Gastrocnemius medialis (tissue), 4 donors: ENCODE measurements at regions not wholly inside any gene's neighbourhood (a gene's known extent, or its start where the extent isn't known, plus 50 kb on each side); places are given as distances from the start of the nearest gene placed in this dataset.

Experiments used
- ATAC-seq, 2 donors: fragments of 150-250 bp; one replicate each; pipeline ENCODE4 v1.9.1; 2016
- DNase-seq, 2 donors: peaks; one replicate each; pipeline ENCODE4 v3.0.0-alpha.2; 2019
- H3K27ac ChIP-seq, 4 donors: fragments of 200-600 bp; sonication (generic); 1 replicate in 1 of 4; 2 replicates in 3 of 4; pipeline ENCODE4 v1.5.1; 2016 to 2018; ENCODE audit warnings: mild to moderate bottlenecking in 2 of 4, moderate library complexity in 1 of 4
- H3K27me3 ChIP-seq, 3 donors: fragments of 200-600 bp; sonication (generic) in 2 of 3; 1 replicate in 1 of 3; 2 replicates in 2 of 3; pipeline versions ENCODE4 v1.5.1 to v1.6.0; 2016 to 2019; ENCODE audit warnings: mild to moderate bottlenecking in 1 of 3, moderate library complexity in 1 of 3
- H3K36me3 ChIP-seq, 2 donors: fragments of 200-600 bp; sonication (generic) in 1 of 2; one replicate each; pipeline ENCODE4 v1.5.1; 2017 to 2018
- H3K4me1 ChIP-seq, 2 donors: fragments of 200-600 bp; sonication (generic) in 1 of 2; one replicate each; pipeline ENCODE4 v1.5.1; 2016 to 2017; ENCODE audit warnings: mild to moderate bottlenecking in 2 of 2
- H3K4me3 ChIP-seq, 4 donors: fragments of 200-600 bp; sonication (generic) in 3 of 4; 1 replicate in 1 of 4; 2 replicates in 3 of 4; pipeline ENCODE4 v1.5.1; 2016 to 2019; ENCODE audit warnings: mild to moderate bottlenecking in 2 of 4
- H3K9me3 ChIP-seq, 3 donors: fragments of 200-600 bp; sonication (generic) in 2 of 3; 1 replicate in 1 of 3; 2 replicates in 2 of 3; pipeline ENCODE4 v1.5.1; 2016 to 2019
- CTCF ChIP-seq, 5 experiments: fragments of 450-650 bp in 3 of 5; fragments of 200-600 bp in 2 of 5; sonication (generic) in 2 of 5; IDR thresholded peaks in 4 of 5; conservative IDR thresholded peaks in 1 of 5; 1 replicate in 4 of 5; 2 replicates in 1 of 5; pipeline ENCODE4 v1.5.1; 2016 to 2019; ENCODE audit warnings: antibody characterized with exemption in 5 of 5, mild to moderate bottlenecking in 3 of 5, moderate library complexity in 3 of 5
- POLR2A ChIP-seq, 2 donors: fragments of 450-650 bp; IDR thresholded peaks; one replicate each; pipeline ENCODE4 v1.6.1; 2017; ENCODE audit warnings: antibody characterized with exemption in 2 of 2, mild to moderate bottlenecking in 2 of 2, moderate library complexity in 2 of 2
- in situ Hi-C, 4 donors: fragments of 200-750 bp; cut with MboI; loops; one replicate each; pipeline versions ENCODE4 v1.15.0 to v1.8.0; 2017; ENCODE audit warnings: low sequenced_read_pairs in 4 of 4
- intact Hi-C: fragments of 100-400 bp; cut with DNase I; formaldehyde crosslinking; loops from one replicate; pipeline ENCODE4 v1.15.1; 2023; ENCODE audit warnings: low total_unique reads

GRCh38 chr4:27917381-27917780 lies 1056.7 kb downstream of the STIM2 start:
- DNase-seq = no peak
- no peak for ATAC-seq
- Histone ChIP-seq H3K27ac (no peak overlapping the region), H3K36me3 (no peaks in the 10 kb centered on the region), H3K27me3 (no peaks in the 10 kb centered on the region), H3K4me3 (no peak overlapping the region), H3K4me1 (no peaks in the 10 kb centered on the region), H3K9me3 (no peaks in the 10 kb centered on the region)
- intact Hi-C loops (no loop called here), in situ Hi-C loops (no loop called here)
- TF ChIP-seq CTCF (IDR thresholded peaks at IDR 0.05 in 4 of 5, conservative IDR thresholded peaks at IDR 0.05 in 1 of 5) = no peak
- TF ChIP-seq POLR2A (IDR thresholded peaks at IDR 0.05) = no peak

- in situ Hi-C loops = no loop called here
- DNase-seq (no peak), ATAC-seq (no peak)
- intact Hi-C loops = no loop called here
- H3K27ac ChIP-seq = no peak overlapping the region
- no peaks in the 10 kb centered on the region for H3K36me3 ChIP-seq
- no peaks in the 10 kb centered on the region for H3K27me3 ChIP-seq
- H3K9me3 ChIP-seq = no peaks in the 10 kb centered on the region
- H3K4me3 ChIP-seq = no peak overlapping the region
- no peak for TF ChIP-seq CTCF (IDR thresholded peaks at IDR 0.05 in 4 of 5, conservative IDR thresholded peaks at IDR 0.05 in 1 of 5)
- TF ChIP-seq POLR2A (IDR thresholded peaks at IDR 0.05) = no peak
- H3K4me1 ChIP-seq = no peaks in the 10 kb centered on the region
Measured at GRCh38 chr4:27921231-27921630, 1060.6 kb downstream of the STIM2 start.

GRCh38 chr4:27928761-27929540 lies 1068.3 kb downstream of the STIM2 start:
- Histone ChIP-seq H3K36me3 (no peaks in the 10 kb centered on the region), H3K27me3 (no peaks in the 10 kb centered on the region), H3K4me3 (no peak overlapping the region), H3K27ac (no peak overlapping the region), H3K4me1 (no peaks in the 10 kb centered on the region), H3K9me3 (no peaks in the 10 kb centered on the region)
- ATAC-seq = no peak
- intact Hi-C loops = no loop called here
- in situ Hi-C loops = no loop called here
- TF ChIP-seq CTCF (IDR thresholded peaks at IDR 0.05 in 4 of 5, conservative IDR thresholded peaks at IDR 0.05 in 1 of 5) (no peak), POLR2A (IDR thresholded peaks at IDR 0.05) (no peak)
- DNase-seq = no peak

GRCh38 chr4:27930291-27930690 lies 1069.7 kb downstream of the STIM2 start:
- intact Hi-C loops = no loop called here
- peaks cover 0 to 3% (median 0%) of the 10 kb centered on the region in 3 donors for H3K9me3 ChIP-seq
- ATAC-seq = no peak

More at GRCh38 chr4:27930291-27930690, 1069.7 kb downstream of the STIM2 start:
- no peak for DNase-seq
- TF ChIP-seq POLR2A (IDR thresholded peaks at IDR 0.05) (no peak), CTCF (IDR thresholded peaks at IDR 0.05 in 4 of 5, conservative IDR thresholded peaks at IDR 0.05 in 1 of 5) (no peak)
- Histone ChIP-seq H3K27me3 (no peaks in the 10 kb centered on the region), H3K36me3 (no peaks in the 10 kb centered on the region), H3K27ac (no peak overlapping the region), H3K4me1 (no peaks in the 10 kb centered on the region), H3K4me3 (no peak overlapping the region)
- in situ Hi-C loops = no loop called here
